HCT116 (cell line): ENCODE measurements at regions not wholly inside any gene's neighbourhood (a gene's known extent, or its start where the extent isn't known, plus 50 kb on each side); places are given as distances from the start of the nearest gene placed in this dataset.

Source experiments
- EZH2 ChIP-seq: fragments of 200-600 bp; sonication (generic); IDR thresholded peaks from 2 replicates; pipeline ENCODE4 v1.6.1; 2017; ENCODE audit warnings: antibody characterized with exemption, mixed run types
- EZH2phosphoT487 ChIP-seq: fragments of 200-600 bp; IDR thresholded peaks from 2 replicates; pipeline ENCODE4 v1.6.1; 2018; ENCODE audit warnings: antibody characterized with exemption, borderline replicate concordance
- POLR2A ChIP-seq: IDR thresholded peaks from 2 replicates; pipeline ENCODE4 v1.7.0; 2011; ENCODE audit warnings: borderline replicate concordance; ENCODE audit not compliant: insufficient read depth, insufficient read length; ENCODE audit errors: extremely low read depth
- POLR2AphosphoS5 ChIP-seq: IDR thresholded peaks from 2 replicates; pipeline ENCODE4 v1.6.1; 2011; ENCODE audit warnings: mild to moderate bottlenecking, low read depth, low read length, moderate library complexity
- SP1 ChIP-seq: IDR thresholded peaks from 2 replicates; pipeline ENCODE4 v1.6.1; 2012; ENCODE audit warnings: low read depth
- TF ChIP-seq, protein P1 (sequence below): IDR thresholded peaks from 2 replicates; pipeline ENCODE4 v1.6.1; 2012; ENCODE audit warnings: low read depth
- TF ChIP-seq, protein P2 (sequence below), 3 experiments: fragments of 200-600 bp in 1 of 3; sonication (generic) in 1 of 3; IDR thresholded peaks in 2 of 3; conservative IDR thresholded peaks in 1 of 3; 2 replicates each; pipeline ENCODE4 v1.5.1; 2012 to 2017; ENCODE audit warnings: low read depth in 2 of 3, low read length in 2 of 3, antibody characterized with exemption in 1 of 3, borderline replicate concordance in 1 of 3, control low read depth in 1 of 3, mild to moderate bottlenecking in 1 of 3, mixed read lengths in 1 of 3, mixed run types in 1 of 3, moderate library complexity in 1 of 3; ENCODE audit not compliant: insufficient read depth in 1 of 3

DNA sequence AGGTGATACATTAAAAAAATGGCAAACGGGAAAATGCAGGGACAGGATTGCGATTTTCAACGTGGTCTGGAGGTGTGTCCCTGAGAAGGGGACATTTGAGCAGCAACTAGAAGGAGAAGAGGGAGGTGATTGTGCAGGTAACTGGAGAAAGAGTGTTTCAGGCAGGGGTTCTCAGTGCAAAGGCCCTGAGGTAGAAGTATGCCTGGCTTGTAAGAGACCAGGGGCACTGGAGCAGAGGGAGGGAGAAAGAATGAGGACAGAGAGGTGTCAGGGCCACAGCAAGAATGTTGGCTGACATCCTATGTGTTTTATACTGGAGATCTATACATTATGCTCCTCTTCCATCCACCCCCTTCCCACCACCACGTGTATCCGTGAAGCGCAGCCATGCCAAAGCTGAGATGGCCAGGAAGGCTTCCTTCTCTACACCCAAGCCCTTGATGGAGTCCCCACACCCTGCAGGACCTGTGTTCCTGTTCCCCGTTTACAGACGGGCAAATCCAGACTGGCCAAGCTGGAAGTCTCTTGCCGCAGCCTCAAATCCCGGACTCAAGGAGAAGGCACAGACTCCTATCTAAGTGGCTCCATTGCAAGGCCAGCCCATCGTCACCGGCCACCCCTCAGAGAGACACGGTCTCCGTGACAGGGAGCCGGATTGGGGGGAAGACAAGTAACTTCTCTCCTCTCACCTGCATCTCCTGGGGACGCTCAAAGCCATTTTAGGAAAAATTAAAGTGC is 416.1 kb downstream of the MN1 start:
- TF ChIP-seq, protein P1, sequence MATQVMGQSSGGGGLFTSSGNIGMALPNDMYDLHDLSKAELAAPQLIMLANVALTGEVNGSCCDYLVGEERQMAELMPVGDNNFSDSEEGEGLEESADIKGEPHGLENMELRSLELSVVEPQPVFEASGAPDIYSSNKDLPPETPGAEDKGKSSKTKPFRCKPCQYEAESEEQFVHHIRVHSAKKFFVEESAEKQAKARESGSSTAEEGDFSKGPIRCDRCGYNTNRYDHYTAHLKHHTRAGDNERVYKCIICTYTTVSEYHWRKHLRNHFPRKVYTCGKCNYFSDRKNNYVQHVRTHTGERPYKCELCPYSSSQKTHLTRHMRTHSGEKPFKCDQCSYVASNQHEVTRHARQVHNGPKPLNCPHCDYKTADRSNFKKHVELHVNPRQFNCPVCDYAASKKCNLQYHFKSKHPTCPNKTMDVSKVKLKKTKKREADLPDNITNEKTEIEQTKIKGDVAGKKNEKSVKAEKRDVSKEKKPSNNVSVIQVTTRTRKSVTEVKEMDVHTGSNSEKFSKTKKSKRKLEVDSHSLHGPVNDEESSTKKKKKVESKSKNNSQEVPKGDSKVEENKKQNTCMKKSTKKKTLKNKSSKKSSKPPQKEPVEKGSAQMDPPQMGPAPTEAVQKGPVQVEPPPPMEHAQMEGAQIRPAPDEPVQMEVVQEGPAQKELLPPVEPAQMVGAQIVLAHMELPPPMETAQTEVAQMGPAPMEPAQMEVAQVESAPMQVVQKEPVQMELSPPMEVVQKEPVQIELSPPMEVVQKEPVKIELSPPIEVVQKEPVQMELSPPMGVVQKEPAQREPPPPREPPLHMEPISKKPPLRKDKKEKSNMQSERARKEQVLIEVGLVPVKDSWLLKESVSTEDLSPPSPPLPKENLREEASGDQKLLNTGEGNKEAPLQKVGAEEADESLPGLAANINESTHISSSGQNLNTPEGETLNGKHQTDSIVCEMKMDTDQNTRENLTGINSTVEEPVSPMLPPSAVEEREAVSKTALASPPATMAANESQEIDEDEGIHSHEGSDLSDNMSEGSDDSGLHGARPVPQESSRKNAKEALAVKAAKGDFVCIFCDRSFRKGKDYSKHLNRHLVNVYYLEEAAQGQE, result no peak
- no peak for TF ChIP-seq POLR2A
- TF ChIP-seq EZH2, result no peak
- TF ChIP-seq, protein P2, sequence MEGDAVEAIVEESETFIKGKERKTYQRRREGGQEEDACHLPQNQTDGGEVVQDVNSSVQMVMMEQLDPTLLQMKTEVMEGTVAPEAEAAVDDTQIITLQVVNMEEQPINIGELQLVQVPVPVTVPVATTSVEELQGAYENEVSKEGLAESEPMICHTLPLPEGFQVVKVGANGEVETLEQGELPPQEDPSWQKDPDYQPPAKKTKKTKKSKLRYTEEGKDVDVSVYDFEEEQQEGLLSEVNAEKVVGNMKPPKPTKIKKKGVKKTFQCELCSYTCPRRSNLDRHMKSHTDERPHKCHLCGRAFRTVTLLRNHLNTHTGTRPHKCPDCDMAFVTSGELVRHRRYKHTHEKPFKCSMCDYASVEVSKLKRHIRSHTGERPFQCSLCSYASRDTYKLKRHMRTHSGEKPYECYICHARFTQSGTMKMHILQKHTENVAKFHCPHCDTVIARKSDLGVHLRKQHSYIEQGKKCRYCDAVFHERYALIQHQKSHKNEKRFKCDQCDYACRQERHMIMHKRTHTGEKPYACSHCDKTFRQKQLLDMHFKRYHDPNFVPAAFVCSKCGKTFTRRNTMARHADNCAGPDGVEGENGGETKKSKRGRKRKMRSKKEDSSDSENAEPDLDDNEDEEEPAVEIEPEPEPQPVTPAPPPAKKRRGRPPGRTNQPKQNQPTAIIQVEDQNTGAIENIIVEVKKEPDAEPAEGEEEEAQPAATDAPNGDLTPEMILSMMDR (IDR thresholded peaks at IDR 0.05 in 2 of 3, conservative IDR thresholded peaks at IDR 0.05 in 1 of 3; ENCODE audit: borderline replicate concordance in 1 of 3, insufficient read depth in 1 of 3, low read depth in 2 of 3, low read length in 2 of 3), result no peak
- no peak for TF ChIP-seq EZH2phosphoT487
- no peak for TF ChIP-seq POLR2AphosphoS5
- TF ChIP-seq SP1, result no peak
